H1 (cell line): ENCODE measurements at regions not wholly inside any gene's neighbourhood (a gene's known extent, or its start where the extent isn't known, plus 50 kb on each side); places are given as distances from the start of the nearest gene placed in this dataset.

Experiments
- CTCF ChIP-seq, 3 experiments: IDR thresholded peaks; 1 replicate in 2 of 3; 2 replicates in 1 of 3; pipeline versions ENCODE4 v1.5.1 to v1.6.1; 2011; ENCODE audit warnings: low read length in 3 of 3, mild to moderate bottlenecking in 3 of 3, inconsistent platforms in 2 of 3, low read depth in 1 of 3, moderate library complexity in 1 of 3; ENCODE audit not compliant: insufficient read depth in 1 of 3; ENCODE audit errors: control extremely low read depth in 1 of 3
- EZH2 ChIP-seq: fragments of 200-600 bp; sonication (generic); IDR thresholded peaks from 2 replicates; pipeline ENCODE4 v1.7.1; 2012; ENCODE audit warnings: low read depth, mild to moderate bottlenecking, moderate library complexity, low read length, inconsistent platforms; ENCODE audit not compliant: severe bottlenecking
- SAP30 ChIP-seq: fragments of 300-600 bp; sonication (generic); IDR thresholded peaks from 2 replicates; pipeline ENCODE4 v1.7.1; 2012; ENCODE audit warnings: low read length, moderate library complexity, mild to moderate bottlenecking, inconsistent platforms; ENCODE audit not compliant: insufficient read depth, insufficient replicate concordance
- SUZ12 ChIP-seq: fragments of 200-600 bp; sonication (generic); IDR thresholded peaks from 2 replicates; pipeline ENCODE4 v1.6.1; 2012; ENCODE audit warnings: mild to moderate bottlenecking, inconsistent platforms, low read length, moderate library complexity, mixed read lengths

GRCh38 chr11:91406009-91406408 is 818.6 kb upstream of the FAT3 start:
- no peak for TF ChIP-seq EZH2
- TF ChIP-seq SAP30, result no peak
- TF ChIP-seq SUZ12, result no peak
- TF ChIP-seq CTCF (IDR thresholded peaks at IDR 0.05; ENCODE audit: control extremely low read depth in 1 of 3, insufficient read depth in 1 of 3, low read depth in 1 of 3, low read length in 3 of 3), result no peak
